SH-SY5Y (cell line): ENCODE measurements at regions not wholly inside any gene's neighbourhood (a gene's known extent, or its start where the extent isn't known, plus 50 kb on each side); places are given as distances from the start of the nearest gene placed in this dataset.

Source experiments
- GATA2 ChIP-seq: IDR thresholded peaks from 2 replicates; pipeline ENCODE4 v1.6.1; 2011; ENCODE audit warnings: mild to moderate bottlenecking, low read depth, low read length
- GATA3 ChIP-seq: IDR thresholded peaks from 2 replicates; pipeline ENCODE4 v1.6.1; 2011; ENCODE audit warnings: low read depth, mild to moderate bottlenecking, low read length, moderate library complexity

DNA sequence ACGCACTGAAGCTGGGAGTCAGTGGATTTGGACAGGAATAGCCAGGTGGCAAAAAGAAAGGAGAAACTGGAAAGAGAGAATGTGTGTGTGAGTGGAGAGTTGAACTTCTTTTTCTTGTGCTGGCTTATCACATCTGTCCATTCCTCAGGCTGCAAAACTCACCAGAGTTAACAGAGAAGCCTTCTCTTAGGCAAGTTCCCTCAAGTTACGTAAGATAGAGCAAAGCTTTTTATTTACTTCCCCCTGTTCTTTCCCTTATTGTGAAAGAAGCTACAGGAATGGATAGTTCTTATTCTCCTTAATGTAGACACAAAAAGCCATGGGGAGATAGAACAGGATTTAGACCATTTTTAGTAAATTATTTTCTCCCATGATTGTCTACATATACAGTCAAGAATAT, 188.6 kb downstream of the BMP2 start:
- TF ChIP-seq GATA2 (no peak), GATA3 (no peak)
